ENCODE measurements at regions not wholly inside any gene's neighbourhood (a gene's known extent, or its start where the extent isn't known, plus 50 kb on each side); places are given as distances from the start of the nearest gene placed in this dataset.

DNA sequence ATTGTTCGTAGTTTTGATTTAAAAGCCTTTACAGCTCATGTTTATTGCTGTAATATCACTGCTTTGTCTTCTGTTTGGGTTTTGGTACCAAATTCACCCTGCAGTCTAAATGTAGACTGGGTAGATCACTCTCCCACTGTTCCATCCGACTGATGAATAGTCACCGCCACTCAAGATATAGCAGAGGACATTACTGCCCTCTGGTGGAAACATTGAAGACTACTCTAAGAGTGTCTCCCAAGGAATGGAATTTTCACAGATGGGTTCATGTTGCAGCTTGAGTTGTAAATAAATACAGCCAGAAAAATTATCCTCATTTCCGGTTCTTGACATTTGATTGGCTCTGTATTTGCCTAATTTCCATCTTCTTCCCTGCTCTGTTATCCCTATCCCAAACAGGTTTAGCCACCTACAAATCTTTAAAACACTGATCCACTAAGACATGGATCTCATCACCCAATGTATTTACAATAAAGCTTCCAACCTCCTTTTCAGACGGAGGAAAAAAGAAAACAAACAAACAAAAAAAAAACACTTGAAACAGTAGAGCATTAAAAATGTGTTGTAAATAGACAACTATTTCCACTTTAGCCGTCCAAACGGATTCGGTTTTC is 198.3 kb upstream of the CPNE8 start:
- H3K9me3 ChIP-seq (ENCODE audit: control insufficient read depth in 2 of 3, insufficient read depth in 1 of 3, low read length in 3 of 3) = no peaks in the 10 kb centered on the region
- no peak overlapping the region for H3K27ac ChIP-seq (ENCODE audit: low read depth in 2 of 2, low read length in 2 of 2)
- no peaks in the 10 kb centered on the region for H3K4me1 ChIP-seq (ENCODE audit: control insufficient read depth in 2 of 3, insufficient read depth in 2 of 3, low read depth in 1 of 3, low read length in 3 of 3)
- intact Hi-C loops (cut with DNase I) = no loop called here
- no peaks in the 10 kb centered on the region for H3K36me3 ChIP-seq (ENCODE audit: control insufficient read depth in 2 of 3, insufficient read depth in 3 of 3, low read length in 3 of 3)
- no peaks in the 10 kb centered on the region for H3K27me3 ChIP-seq (ENCODE audit: control insufficient read depth, insufficient read depth, low read length)
- no peak overlapping the region for H3K4me3 ChIP-seq (ENCODE audit: low read length in 3 of 3)
- no peak overlapping the region for H3K9ac ChIP-seq (ENCODE audit: low read length in 3 of 3)
- DNase-seq (peak in 3 of 5 donors; percentile 24 to 81 (median 73)), FAIRE-seq (peak; percentile 76)
- TF ChIP-seq CTCF (IDR thresholded peaks at IDR 0.05; ENCODE audit: borderline replicate concordance, extremely low read depth, insufficient read depth) = peak; percentile 72

DNA sequence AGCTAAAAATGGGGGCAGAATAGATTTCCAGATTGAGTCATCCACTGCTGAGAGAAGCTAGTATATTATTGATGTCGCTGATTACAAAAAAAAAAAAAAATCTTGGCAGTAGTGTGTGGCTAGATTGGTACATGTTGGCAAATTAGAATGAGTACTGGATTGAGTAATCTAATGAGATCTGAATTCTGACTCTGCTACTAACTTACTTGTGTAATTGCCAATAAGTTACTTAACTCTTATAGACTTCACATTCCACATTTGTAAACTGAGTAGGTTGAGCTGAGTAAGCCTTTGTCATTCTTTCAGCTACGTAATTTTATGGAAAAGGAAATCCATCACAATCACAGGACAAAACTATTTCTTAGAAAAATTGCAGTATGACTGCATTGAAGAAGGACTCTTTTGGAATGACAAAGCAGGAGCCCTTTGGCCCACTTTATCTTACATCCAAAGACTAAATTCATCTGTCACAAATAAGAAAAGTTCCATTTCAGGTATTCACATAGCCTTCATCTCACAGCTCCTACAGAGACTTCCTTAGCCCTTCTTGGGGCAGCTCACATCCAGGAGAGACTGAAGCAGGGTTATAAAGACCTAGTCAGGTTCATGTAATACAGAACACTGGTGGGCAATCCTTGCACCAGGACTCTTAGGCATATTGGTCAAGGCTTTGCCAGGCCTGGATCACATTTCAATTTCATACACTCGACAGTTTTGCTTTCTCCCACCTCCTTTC is 197.3 kb upstream of the CPNE8 start:
- TF ChIP-seq CTCF (IDR thresholded peaks at IDR 0.05; ENCODE audit: borderline replicate concordance, extremely low read depth, insufficient read depth) = no peak
- Histone ChIP-seq H3K9me3 (ENCODE audit: control insufficient read depth in 2 of 3, insufficient read depth in 1 of 3, low read length in 3 of 3) (no peaks in the 10 kb centered on the region), H3K27ac (ENCODE audit: low read depth in 2 of 2, low read length in 2 of 2) (no peak overlapping the region), H3K36me3 (ENCODE audit: control insufficient read depth in 2 of 3, insufficient read depth in 3 of 3, low read length in 3 of 3) (no peaks in the 10 kb centered on the region), H3K27me3 (ENCODE audit: control insufficient read depth, insufficient read depth, low read length) (no peaks in the 10 kb centered on the region), H3K4me1 (ENCODE audit: control insufficient read depth in 2 of 3, insufficient read depth in 2 of 3, low read depth in 1 of 3, low read length in 3 of 3) (no peaks in the 10 kb centered on the region), H3K9ac (ENCODE audit: low read length in 3 of 3) (no peak overlapping the region), H3K4me3 (ENCODE audit: low read length in 3 of 3) (no peak overlapping the region)
- DNase-seq (no peak), FAIRE-seq (no peak)
- intact Hi-C loops (cut with DNase I) = no loop called here

GRCh38 chr12:39095636-39096330 is 190.4 kb upstream of the CPNE8 start:
- H3K36me3 ChIP-seq (ENCODE audit: control insufficient read depth in 2 of 3, insufficient read depth in 3 of 3, low read length in 3 of 3) = no peaks in the 10 kb centered on the region
- H3K4me1 ChIP-seq (ENCODE audit: control insufficient read depth in 2 of 3, insufficient read depth in 2 of 3, low read depth in 1 of 3, low read length in 3 of 3) = no peaks in the 10 kb centered on the region
- intact Hi-C loops (cut with DNase I) = no loop called here
- H3K9me3 ChIP-seq (ENCODE audit: control insufficient read depth in 2 of 3, insufficient read depth in 1 of 3, low read length in 3 of 3) = no peaks in the 10 kb centered on the region
- H3K27ac ChIP-seq (ENCODE audit: low read depth in 2 of 2, low read length in 2 of 2) = no peak overlapping the region
- H3K9ac ChIP-seq (ENCODE audit: low read length in 3 of 3) = no peak overlapping the region
- no peaks in the 10 kb centered on the region for H3K27me3 ChIP-seq (ENCODE audit: control insufficient read depth, insufficient read depth, low read length)
- no peak for TF ChIP-seq CTCF (IDR thresholded peaks at IDR 0.05; ENCODE audit: borderline replicate concordance, extremely low read depth, insufficient read depth)
- H3K4me3 ChIP-seq (ENCODE audit: low read length in 3 of 3) = no peak overlapping the region
- no peak for FAIRE-seq
- DNase-seq = no peak

Measured in kidney (tissue), 13 donors.